GM19238 (cell line): ENCODE measurements at regions not wholly inside any gene's neighbourhood (a gene's known extent, or its start where the extent isn't known, plus 50 kb on each side); places are given as distances from the start of the nearest gene placed in this dataset.
"Not testable (repeated sequence)": the region's sequence is repeated elsewhere in the genome, so short reads cannot be mapped to it uniquely, and the experiment has no call there.

Source experiments
- DNase-seq: peaks from one replicate; pipeline ENCODE4 v3.0.0; 2011; ENCODE audit warnings: low spot score; ENCODE audit not compliant: insufficient read length

GRCh38 chr5:54822324-54822687, 163.1 kb downstream of the ESM1 start:
- DNase-seq: no peak

- no peak for DNase-seq
Observed at GRCh38 chr5:54821445-54822323, 163.7 kb downstream of the ESM1 start.

GRCh38 chr5:54820346-54821134, 164.9 kb downstream of the ESM1 start:
- DNase-seq: no peak

- no peak for DNase-seq
Observed at GRCh38 chr5:54807421-54807820, 178.0 kb downstream of the ESM1 start.

- no peak for DNase-seq
Observed at GRCh38 chr5:54804521-54804920, 180.9 kb downstream of the ESM1 start.

- no peak for DNase-seq
Observed at GRCh38 chr5:54804086-54804485, 181.3 kb downstream of the ESM1 start.

- DNase-seq: no peak
Observed at GRCh38 chr5:54803471-54804011, 181.9 kb downstream of the ESM1 start.

- DNase-seq: no peak
Observed at GRCh38 chr5:54799645-54800044, 185.7 kb downstream of the ESM1 start.

GRCh38 chr5:54795777-54796176, 189.6 kb downstream of the ESM1 start:
- no peak for DNase-seq

GRCh38 chr5:54795284-54795683, 190.1 kb downstream of the ESM1 start:
- no peak for DNase-seq

GRCh38 chr5:54794135-54794975, 191.0 kb downstream of the ESM1 start:
- DNase-seq: no peak

- DNase-seq: no peak
Observed at GRCh38 chr5:54793468-54794134, 191.8 kb downstream of the ESM1 start.

- DNase-seq: no peak
Observed at GRCh38 chr5:54792611-54793404, 192.6 kb downstream of the ESM1 start.

- DNase-seq: not testable (repeated sequence)
Observed at GRCh38 chr5:54787910-54788309, 197.5 kb downstream of the ESM1 start.

GRCh38 chr5:54785729-54786591, 199.4 kb downstream of the ESM1 start:
- no peak for DNase-seq

- no peak for DNase-seq
Observed at GRCh38 chr5:54778783-54779182, 206.6 kb downstream of the ESM1 start.

- no peak for DNase-seq
Observed at GRCh38 chr5:54775645-54776044, 209.7 kb downstream of the ESM1 start.

GRCh38 chr5:54774281-54775170, 210.9 kb downstream of the ESM1 start:
- no peak for DNase-seq
